ENCODE measurements at regions not wholly inside any gene's neighbourhood (a gene's known extent, or its start where the extent isn't known, plus 50 kb on each side); places are given as distances from the start of the nearest gene placed in this dataset.

DNA sequence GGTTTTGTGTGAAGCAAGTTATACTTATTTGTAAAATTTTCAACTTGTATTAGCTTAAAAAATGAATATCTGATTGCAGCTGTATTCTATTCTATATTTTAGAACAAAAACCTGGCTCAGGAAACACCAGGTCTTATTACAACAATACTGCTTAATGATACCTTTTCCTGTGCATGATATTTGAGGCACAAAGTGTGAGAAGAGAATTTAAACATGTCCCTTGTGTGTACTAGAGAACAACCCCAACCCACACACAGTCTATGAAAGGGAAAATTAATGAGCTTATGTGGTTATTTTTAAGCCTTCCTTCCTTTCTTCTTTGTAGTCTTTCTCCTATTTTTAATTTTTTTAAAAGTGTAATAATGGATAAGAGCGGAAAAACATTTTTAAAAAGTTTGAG, 122.6 kb upstream of the MON1B start:
- 65 to 79% (median 75%) methylated on average over 1 of the region's 1 CpG for WGBS, 5 donors
- DNase-seq, result peak in 1 of 2 donors; percentile 6
- H3K4me1 ChIP-seq, result peaks cover 0 to 4% (median 0%) of the 10 kb centered on the region in 4 donors
- no peak overlapping the region for H3K27ac ChIP-seq
- no peaks in the 10 kb centered on the region for H3K27me3 ChIP-seq
- TF ChIP-seq POLR2AphosphoS5 (IDR thresholded peaks at IDR 0.05), result no peak
- TF ChIP-seq CTCF (IDR thresholded peaks at IDR 0.05), result no peak
- TF ChIP-seq POLR2A (IDR thresholded peaks at IDR 0.05), result no peak
- TF ChIP-seq EP300 (IDR thresholded peaks at IDR 0.05), result no peak
- intact Hi-C loops (cut with DNase I; ENCODE audit: low total_unique reads), result no loop called here
- peaks cover 0 to 10% (median 0%) of the 10 kb centered on the region in 4 donors for H3K9me3 ChIP-seq
- H3K4me3 ChIP-seq, result no peak overlapping the region
- H3K36me3 ChIP-seq, result no peaks in the 10 kb centered on the region

DNA sequence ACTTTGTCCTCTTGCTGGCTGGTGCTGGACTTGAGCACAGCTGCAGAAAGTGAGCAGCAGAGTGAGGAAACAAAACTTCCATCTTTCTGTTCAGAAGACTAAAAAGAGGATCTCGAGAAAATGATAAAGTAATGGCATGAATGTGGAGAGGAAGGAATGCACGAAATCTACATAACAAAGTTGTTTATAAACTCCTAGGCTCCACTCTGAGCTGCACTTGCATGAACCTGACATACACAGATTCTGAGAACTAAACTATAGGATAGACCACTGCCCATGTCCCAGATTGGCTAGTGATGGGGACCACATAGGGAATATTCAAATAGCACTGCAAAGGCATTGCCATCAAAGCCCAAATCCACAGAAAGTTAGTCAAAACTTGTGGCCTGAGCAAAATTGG, 121.1 kb upstream of the MON1B start:
- WGBS, 5 donors, result 43 to 58% (median 53%) methylated on average over 2 of the region's 2 CpGs

DNA sequence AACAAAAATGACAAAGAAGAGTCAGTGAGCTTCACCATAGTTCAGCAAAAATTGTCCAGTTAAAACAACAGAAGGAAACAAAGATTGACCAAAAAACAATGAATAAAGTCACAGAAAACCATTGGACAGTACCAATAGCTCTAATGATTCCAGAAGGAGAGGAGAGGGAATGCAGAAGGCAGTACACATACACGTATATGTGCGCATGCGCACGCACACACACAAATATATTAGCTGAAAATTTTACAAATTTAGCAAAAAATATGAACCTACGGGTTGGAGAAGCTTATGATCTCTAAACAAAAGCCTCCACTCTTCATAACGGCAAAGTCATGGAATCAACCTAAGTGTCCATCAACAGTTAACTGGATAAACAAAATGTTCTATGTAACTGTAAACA, 120.3 kb upstream of the MON1B start:
- no peak overlapping the region for H3K4me3 ChIP-seq
- TF ChIP-seq POLR2AphosphoS5 (IDR thresholded peaks at IDR 0.05), result no peak
- no peak for TF ChIP-seq POLR2A (IDR thresholded peaks at IDR 0.05)
- TF ChIP-seq CTCF (IDR thresholded peaks at IDR 0.05), result no peak
- no peak for TF ChIP-seq EP300 (IDR thresholded peaks at IDR 0.05)
- no peaks in the 10 kb centered on the region for H3K36me3 ChIP-seq
- H3K27ac ChIP-seq, result no peak overlapping the region
- H3K4me1 ChIP-seq, result no peaks in the 10 kb centered on the region
- H3K27me3 ChIP-seq, result no peaks in the 10 kb centered on the region
- no peak for DNase-seq
- intact Hi-C loops (cut with DNase I; ENCODE audit: low total_unique reads), result no loop called here
- peaks cover 0 to 10% (median 0%) of the 10 kb centered on the region in 4 donors for H3K9me3 ChIP-seq
- 84 to 91% (median 90%) methylated on average over 6 of the region's 6 CpGs for WGBS, 5 donors

More for the DNA sequence above, 121.1 kb upstream of the MON1B start:
- no peak for TF ChIP-seq CTCF (IDR thresholded peaks at IDR 0.05)
- no peak for TF ChIP-seq POLR2A (IDR thresholded peaks at IDR 0.05)
- TF ChIP-seq EP300 (IDR thresholded peaks at IDR 0.05), result no peak
- TF ChIP-seq POLR2AphosphoS5 (IDR thresholded peaks at IDR 0.05), result no peak
- H3K36me3 ChIP-seq, result no peaks in the 10 kb centered on the region
- H3K27me3 ChIP-seq, result no peaks in the 10 kb centered on the region
- no peaks in the 10 kb centered on the region for H3K4me1 ChIP-seq
- H3K27ac ChIP-seq, result no peak overlapping the region
- peaks cover 0 to 10% (median 0%) of the 10 kb centered on the region in 4 donors for H3K9me3 ChIP-seq
- no peak overlapping the region for H3K4me3 ChIP-seq
- no peak for DNase-seq
- intact Hi-C loops (cut with DNase I; ENCODE audit: low total_unique reads), result no loop called here

DNA sequence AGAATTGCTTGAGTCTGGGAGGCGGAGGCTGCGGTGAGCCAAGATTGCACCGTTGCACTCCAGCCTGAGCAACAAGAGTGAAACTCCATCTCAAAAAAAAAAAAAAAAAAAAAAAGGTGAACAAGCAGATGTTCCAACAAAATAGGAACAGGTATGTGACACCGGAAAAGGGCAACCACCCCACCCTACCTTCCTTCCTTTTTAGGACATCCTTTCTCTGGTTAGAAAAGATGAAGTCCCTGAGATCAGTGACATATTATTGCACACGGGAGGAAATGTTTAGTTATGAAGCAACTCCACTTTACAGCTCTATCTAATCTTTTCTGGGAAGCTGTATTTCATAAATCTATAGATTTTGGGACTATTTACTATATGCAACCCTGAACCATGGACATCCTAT, 114.2 kb upstream of the MON1B start:
- Histone ChIP-seq H3K36me3 (no peaks in the 10 kb centered on the region), H3K27ac (no peak overlapping the region), H3K4me1 (no peaks in the 10 kb centered on the region), H3K4me3 (no peak overlapping the region), H3K27me3 (no peaks in the 10 kb centered on the region), H3K9me3 (peaks cover 0 to 8% (median 0%) of the 10 kb centered on the region in 4 donors)
- no peak for DNase-seq
- intact Hi-C loops (cut with DNase I; ENCODE audit: low total_unique reads), result no loop called here
- WGBS, 5 donors, result 74 to 84% (median 79%) methylated on average over 5 of the region's 5 CpGs
- no peak for TF ChIP-seq POLR2A (IDR thresholded peaks at IDR 0.05)
- TF ChIP-seq CTCF (IDR thresholded peaks at IDR 0.05), result no peak
- no peak for TF ChIP-seq POLR2AphosphoS5 (IDR thresholded peaks at IDR 0.05)
- no peak for TF ChIP-seq EP300 (IDR thresholded peaks at IDR 0.05)

Measured in stomach (tissue), 8 donors.